ENCODE measurements at regions not wholly inside any gene's neighbourhood (a gene's known extent, or its start where the extent isn't known, plus 50 kb on each side); places are given as distances from the start of the nearest gene placed in this dataset.
"Not testable (repeated sequence)": the region's sequence is repeated elsewhere in the genome, so short reads cannot be mapped to it uniquely, and the experiment has no call there.

- not testable (repeated sequence) for H3K9me2 ChIP-seq (replicated peaks; ENCODE audit: insufficient read depth, low read length); H4K20me1 ChIP-seq (ENCODE audit: insufficient read depth, low read depth, low read length); H3K4me3 ChIP-seq (ENCODE audit: low read length); H3K9me3 ChIP-seq (ENCODE audit: low read length); H3K4me2 ChIP-seq (ENCODE audit: low read depth, low read length, poor library complexity, severe bottlenecking); H3K4me1 ChIP-seq (ENCODE audit: low read length); H3K36me3 ChIP-seq (ENCODE audit: insufficient read depth, low read length); H2AFZ ChIP-seq (ENCODE audit: low read length); H3K27ac ChIP-seq (ENCODE audit: low read length); H3K79me2 ChIP-seq (ENCODE audit: low read length); DNase-seq; H3K27me3 ChIP-seq (ENCODE audit: low read length); H3K9ac ChIP-seq (ENCODE audit: low read length)
Measured at GRCh38 chr9:85433956-85434355, 307.8 kb downstream of the AGTPBP1 start.

GRCh38 chr9:85433551-85433950 lies 308.2 kb downstream of the AGTPBP1 start:
- H4K20me1 ChIP-seq (ENCODE audit: insufficient read depth, low read depth, low read length); H3K36me3 ChIP-seq (ENCODE audit: insufficient read depth, low read length); H3K27me3 ChIP-seq (ENCODE audit: low read length); H3K9me2 ChIP-seq (replicated peaks; ENCODE audit: insufficient read depth, low read length); DNase-seq; H3K27ac ChIP-seq (ENCODE audit: low read length); H2AFZ ChIP-seq (ENCODE audit: low read length); H3K4me2 ChIP-seq (ENCODE audit: low read depth, low read length, poor library complexity, severe bottlenecking); H3K4me3 ChIP-seq (ENCODE audit: low read length); H3K9ac ChIP-seq (ENCODE audit: low read length); H3K4me1 ChIP-seq (ENCODE audit: low read length); H3K9me3 ChIP-seq (ENCODE audit: low read length); H3K79me2 ChIP-seq (ENCODE audit: low read length): not testable (repeated sequence)

- Histone ChIP-seq H4K20me1 (ENCODE audit: insufficient read depth, low read depth, low read length) (no peaks in the 10 kb centered on the region), H2AFZ (ENCODE audit: low read length) (no peak overlapping the region)
Measured at GRCh38 chr9:85433046-85433445, 308.7 kb downstream of the AGTPBP1 start.

GRCh38 chr9:85432599-85432998 lies 309.2 kb downstream of the AGTPBP1 start:
- no peaks in the 10 kb centered on the region for H3K27me3 ChIP-seq (ENCODE audit: low read length)
- no peaks in the 10 kb centered on the region for H3K79me2 ChIP-seq (ENCODE audit: low read length)
- no peaks in the 10 kb centered on the region for H3K9me2 ChIP-seq (replicated peaks; ENCODE audit: insufficient read depth, low read length)
- DNase-seq = no peak
- no peak overlapping the region for H3K27ac ChIP-seq (ENCODE audit: low read length)
- no peaks in the 10 kb centered on the region for H3K4me1 ChIP-seq (ENCODE audit: low read length)
- H3K9me3 ChIP-seq (ENCODE audit: low read length) = no peaks in the 10 kb centered on the region
- H3K36me3 ChIP-seq (ENCODE audit: insufficient read depth, low read length) = no peaks in the 10 kb centered on the region
- no peak overlapping the region for H2AFZ ChIP-seq (ENCODE audit: low read length)
- H3K9ac ChIP-seq (ENCODE audit: low read length) = no peak overlapping the region
- no peaks in the 10 kb centered on the region for H4K20me1 ChIP-seq (ENCODE audit: insufficient read depth, low read depth, low read length)
- no peak overlapping the region for H3K4me2 ChIP-seq (ENCODE audit: low read depth, low read length, poor library complexity, severe bottlenecking)
- no peak overlapping the region for H3K4me3 ChIP-seq (ENCODE audit: low read length)

More at GRCh38 chr9:85433046-85433445, 308.7 kb downstream of the AGTPBP1 start:
- H3K9me2 ChIP-seq (replicated peaks; ENCODE audit: insufficient read depth, low read length) = no peaks in the 10 kb centered on the region
- H3K4me3 ChIP-seq (ENCODE audit: low read length) = no peak overlapping the region
- DNase-seq = no peak
- no peaks in the 10 kb centered on the region for H3K27me3 ChIP-seq (ENCODE audit: low read length)
- no peaks in the 10 kb centered on the region for H3K79me2 ChIP-seq (ENCODE audit: low read length)
- H3K4me2 ChIP-seq (ENCODE audit: low read depth, low read length, poor library complexity, severe bottlenecking) = no peak overlapping the region
- H3K27ac ChIP-seq (ENCODE audit: low read length) = no peak overlapping the region
- no peaks in the 10 kb centered on the region for H3K9me3 ChIP-seq (ENCODE audit: low read length)
- H3K9ac ChIP-seq (ENCODE audit: low read length) = no peak overlapping the region
- no peaks in the 10 kb centered on the region for H3K4me1 ChIP-seq (ENCODE audit: low read length)
- no peaks in the 10 kb centered on the region for H3K36me3 ChIP-seq (ENCODE audit: insufficient read depth, low read length)

- no peaks in the 10 kb centered on the region for H3K4me1 ChIP-seq (ENCODE audit: low read length)
- no peaks in the 10 kb centered on the region for H3K36me3 ChIP-seq (ENCODE audit: insufficient read depth, low read length)
- H3K79me2 ChIP-seq (ENCODE audit: low read length) = no peaks in the 10 kb centered on the region
- H2AFZ ChIP-seq (ENCODE audit: low read length) = no peak overlapping the region
- no peak overlapping the region for H3K4me3 ChIP-seq (ENCODE audit: low read length)
- no peak overlapping the region for H3K9ac ChIP-seq (ENCODE audit: low read length)
- H3K27me3 ChIP-seq (ENCODE audit: low read length) = no peaks in the 10 kb centered on the region
- no peak for DNase-seq
- no peaks in the 10 kb centered on the region for H3K9me2 ChIP-seq (replicated peaks; ENCODE audit: insufficient read depth, low read length)
- H4K20me1 ChIP-seq (ENCODE audit: insufficient read depth, low read depth, low read length) = no peaks in the 10 kb centered on the region
- no peaks in the 10 kb centered on the region for H3K9me3 ChIP-seq (ENCODE audit: low read length)
- no peak overlapping the region for H3K27ac ChIP-seq (ENCODE audit: low read length)
- H3K4me2 ChIP-seq (ENCODE audit: low read depth, low read length, poor library complexity, severe bottlenecking) = no peak overlapping the region
Measured at GRCh38 chr9:85431339-85432102, 310.2 kb downstream of the AGTPBP1 start.

GRCh38 chr9:85430659-85431338 lies 311.0 kb downstream of the AGTPBP1 start:
- Histone ChIP-seq H2AFZ (ENCODE audit: low read length) (no peak overlapping the region), H3K4me2 (ENCODE audit: low read depth, low read length, poor library complexity, severe bottlenecking) (no peak overlapping the region), H3K9me2 (replicated peaks; ENCODE audit: insufficient read depth, low read length) (no peaks in the 10 kb centered on the region), H3K36me3 (ENCODE audit: insufficient read depth, low read length) (no peaks in the 10 kb centered on the region), H3K27me3 (ENCODE audit: low read length) (no peaks in the 10 kb centered on the region), H3K9me3 (ENCODE audit: low read length) (no peaks in the 10 kb centered on the region), H3K27ac (ENCODE audit: low read length) (no peak overlapping the region), H3K4me1 (ENCODE audit: low read length) (no peaks in the 10 kb centered on the region), H3K4me3 (ENCODE audit: low read length) (no peak overlapping the region), H3K79me2 (ENCODE audit: low read length) (no peaks in the 10 kb centered on the region), H4K20me1 (ENCODE audit: insufficient read depth, low read depth, low read length) (no peaks in the 10 kb centered on the region), H3K9ac (ENCODE audit: low read length) (no peak overlapping the region)
- DNase-seq = no peak

- Histone ChIP-seq H3K9me2 (replicated peaks; ENCODE audit: insufficient read depth, low read length) (no peaks in the 10 kb centered on the region), H3K36me3 (ENCODE audit: insufficient read depth, low read length) (no peaks in the 10 kb centered on the region), H3K27ac (ENCODE audit: low read length) (no peak overlapping the region), H3K27me3 (ENCODE audit: low read length) (no peaks in the 10 kb centered on the region), H3K79me2 (ENCODE audit: low read length) (no peaks in the 10 kb centered on the region), H3K4me2 (ENCODE audit: low read depth, low read length, poor library complexity, severe bottlenecking) (no peak overlapping the region), H2AFZ (ENCODE audit: low read length) (no peak overlapping the region), H3K9me3 (ENCODE audit: low read length) (no peaks in the 10 kb centered on the region), H3K4me1 (ENCODE audit: low read length) (peaks cover 6% of the 10 kb centered on the region), H4K20me1 (ENCODE audit: insufficient read depth, low read depth, low read length) (no peaks in the 10 kb centered on the region), H3K9ac (ENCODE audit: low read length) (no peak overlapping the region), H3K4me3 (ENCODE audit: low read length) (no peak overlapping the region)
- DNase-seq = no peak
Measured at GRCh38 chr9:85428230-85428629, 313.5 kb downstream of the AGTPBP1 start.

GRCh38 chr9:85427772-85428171 lies 314.0 kb downstream of the AGTPBP1 start:
- Histone ChIP-seq H3K9me3 (ENCODE audit: low read length) (no peaks in the 10 kb centered on the region), H2AFZ (ENCODE audit: low read length) (no peak overlapping the region), H3K4me3 (ENCODE audit: low read length) (no peak overlapping the region), H3K27ac (ENCODE audit: low read length) (no peak overlapping the region), H3K36me3 (ENCODE audit: insufficient read depth, low read length) (no peaks in the 10 kb centered on the region), H3K27me3 (ENCODE audit: low read length) (no peaks in the 10 kb centered on the region), H3K4me2 (ENCODE audit: low read depth, low read length, poor library complexity, severe bottlenecking) (no peak overlapping the region), H3K79me2 (ENCODE audit: low read length) (no peaks in the 10 kb centered on the region), H4K20me1 (ENCODE audit: insufficient read depth, low read depth, low read length) (no peaks in the 10 kb centered on the region), H3K4me1 (ENCODE audit: low read length) (peaks cover 6% of the 10 kb centered on the region), H3K9me2 (replicated peaks; ENCODE audit: insufficient read depth, low read length) (no peaks in the 10 kb centered on the region), H3K9ac (ENCODE audit: low read length) (no peak overlapping the region)
- no peak for DNase-seq
